ENCODE measurements at regions not wholly inside any gene's neighbourhood (a gene's known extent, or its start where the extent isn't known, plus 50 kb on each side); places are given as distances from the start of the nearest gene placed in this dataset.

DNA sequence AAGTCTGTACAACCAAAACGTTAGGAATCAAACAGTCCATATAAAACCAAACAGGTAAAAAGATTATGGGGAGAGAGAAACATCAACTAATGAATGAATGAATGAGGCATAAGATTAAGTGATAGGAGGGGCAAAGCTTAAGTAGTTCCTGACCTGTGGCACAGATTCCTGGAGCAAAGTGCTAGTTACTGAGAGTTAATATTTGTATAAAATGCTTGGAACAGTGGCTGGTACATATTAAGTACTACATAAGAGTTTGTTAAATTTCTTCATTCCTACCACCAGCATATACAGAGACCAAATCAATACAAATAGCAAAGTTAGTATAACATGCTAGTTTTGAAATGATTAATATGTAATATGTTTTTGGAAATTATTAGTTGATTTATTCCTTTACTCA is 363.7 kb downstream of the ADAM29 start:
- 54% methylated on average over 1 of the region's 1 CpG for WGBS
- H3K4me3 ChIP-seq: no peak overlapping the region
- H3K27me3 ChIP-seq: no peaks in the 10 kb centered on the region
- no peaks in the 10 kb centered on the region for H3K9me3 ChIP-seq
- no peaks in the 10 kb centered on the region for H3K4me1 ChIP-seq
- H3K36me3 ChIP-seq: no peaks in the 10 kb centered on the region
- no peak overlapping the region for H3K27ac ChIP-seq
- TF ChIP-seq, protein P1, sequence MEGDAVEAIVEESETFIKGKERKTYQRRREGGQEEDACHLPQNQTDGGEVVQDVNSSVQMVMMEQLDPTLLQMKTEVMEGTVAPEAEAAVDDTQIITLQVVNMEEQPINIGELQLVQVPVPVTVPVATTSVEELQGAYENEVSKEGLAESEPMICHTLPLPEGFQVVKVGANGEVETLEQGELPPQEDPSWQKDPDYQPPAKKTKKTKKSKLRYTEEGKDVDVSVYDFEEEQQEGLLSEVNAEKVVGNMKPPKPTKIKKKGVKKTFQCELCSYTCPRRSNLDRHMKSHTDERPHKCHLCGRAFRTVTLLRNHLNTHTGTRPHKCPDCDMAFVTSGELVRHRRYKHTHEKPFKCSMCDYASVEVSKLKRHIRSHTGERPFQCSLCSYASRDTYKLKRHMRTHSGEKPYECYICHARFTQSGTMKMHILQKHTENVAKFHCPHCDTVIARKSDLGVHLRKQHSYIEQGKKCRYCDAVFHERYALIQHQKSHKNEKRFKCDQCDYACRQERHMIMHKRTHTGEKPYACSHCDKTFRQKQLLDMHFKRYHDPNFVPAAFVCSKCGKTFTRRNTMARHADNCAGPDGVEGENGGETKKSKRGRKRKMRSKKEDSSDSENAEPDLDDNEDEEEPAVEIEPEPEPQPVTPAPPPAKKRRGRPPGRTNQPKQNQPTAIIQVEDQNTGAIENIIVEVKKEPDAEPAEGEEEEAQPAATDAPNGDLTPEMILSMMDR (IDR thresholded peaks at IDR 0.05): no peak
- TF ChIP-seq EP300 (IDR thresholded peaks at IDR 0.05): no peak
- DNase-seq (ENCODE audit: low spot score in 2 of 2): no peak

DNA sequence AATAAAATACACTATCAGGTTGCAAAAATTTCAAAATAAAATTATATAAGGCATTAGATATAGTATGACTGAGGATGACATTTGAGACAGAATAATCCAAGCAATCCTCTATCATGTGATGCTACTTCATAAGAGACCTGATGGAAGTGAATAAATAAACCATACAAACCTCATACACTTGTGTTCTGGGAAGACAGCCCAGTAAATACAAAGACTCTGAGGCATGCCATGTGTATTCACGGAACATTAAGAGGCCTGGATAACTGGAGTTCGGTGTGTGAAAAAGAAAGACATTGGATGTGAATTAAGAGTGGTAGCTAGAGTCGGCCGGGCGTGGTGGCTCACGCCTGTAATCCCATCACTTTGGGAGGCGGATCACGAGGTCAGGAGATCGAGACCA is 364.2 kb downstream of the ADAM29 start:
- Histone ChIP-seq H3K9me3 (no peaks in the 10 kb centered on the region), H3K4me3 (no peak overlapping the region), H3K27me3 (no peaks in the 10 kb centered on the region), H3K4me1 (no peaks in the 10 kb centered on the region), H3K36me3 (no peaks in the 10 kb centered on the region), H3K27ac (no peak overlapping the region)
- DNase-seq (ENCODE audit: low spot score in 2 of 2): no peak
- TF ChIP-seq, protein P1 (IDR thresholded peaks at IDR 0.05): no peak
- TF ChIP-seq EP300 (IDR thresholded peaks at IDR 0.05): no peak
- no peak for TF ChIP-seq POLR2A (IDR thresholded peaks at IDR 0.05)
- TF ChIP-seq POLR2AphosphoS5 (IDR thresholded peaks at IDR 0.05): no peak
- WGBS: 85% methylated on average over 9 of the region's 9 CpGs

DNA sequence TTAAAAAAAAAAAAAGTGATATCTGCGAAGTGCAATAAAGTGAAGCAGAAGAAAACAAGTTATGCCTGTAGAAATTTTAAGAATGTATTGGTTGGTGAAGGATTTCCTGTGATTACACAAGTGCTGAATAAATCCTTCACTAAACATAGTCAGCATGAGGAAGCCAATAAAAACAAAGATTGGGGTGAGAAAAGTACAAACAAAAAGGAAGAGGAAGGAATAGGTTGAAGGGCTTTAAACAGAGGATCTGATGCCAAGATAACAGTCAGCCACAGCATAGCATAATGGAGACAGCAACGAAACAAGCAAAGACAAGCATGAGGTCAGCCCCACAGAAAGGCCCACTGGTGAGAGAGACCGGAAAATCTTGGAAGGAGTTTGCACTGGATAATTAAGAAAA is 372.2 kb downstream of the ADAM29 start:
- Histone ChIP-seq H3K4me1 (no peaks in the 10 kb centered on the region), H3K4me3 (no peak overlapping the region), H3K27ac (no peak overlapping the region), H3K36me3 (no peaks in the 10 kb centered on the region), H3K9me3 (no peaks in the 10 kb centered on the region), H3K27me3 (no peaks in the 10 kb centered on the region)
- WGBS: 70% methylated on average over 3 of the region's 3 CpGs
- TF ChIP-seq POLR2A (IDR thresholded peaks at IDR 0.05): no peak
- TF ChIP-seq POLR2AphosphoS5 (IDR thresholded peaks at IDR 0.05): no peak
- TF ChIP-seq, protein P1 (IDR thresholded peaks at IDR 0.05): no peak
- no peak for TF ChIP-seq EP300 (IDR thresholded peaks at IDR 0.05)
- DNase-seq (ENCODE audit: low spot score in 2 of 2): no peak

DNA sequence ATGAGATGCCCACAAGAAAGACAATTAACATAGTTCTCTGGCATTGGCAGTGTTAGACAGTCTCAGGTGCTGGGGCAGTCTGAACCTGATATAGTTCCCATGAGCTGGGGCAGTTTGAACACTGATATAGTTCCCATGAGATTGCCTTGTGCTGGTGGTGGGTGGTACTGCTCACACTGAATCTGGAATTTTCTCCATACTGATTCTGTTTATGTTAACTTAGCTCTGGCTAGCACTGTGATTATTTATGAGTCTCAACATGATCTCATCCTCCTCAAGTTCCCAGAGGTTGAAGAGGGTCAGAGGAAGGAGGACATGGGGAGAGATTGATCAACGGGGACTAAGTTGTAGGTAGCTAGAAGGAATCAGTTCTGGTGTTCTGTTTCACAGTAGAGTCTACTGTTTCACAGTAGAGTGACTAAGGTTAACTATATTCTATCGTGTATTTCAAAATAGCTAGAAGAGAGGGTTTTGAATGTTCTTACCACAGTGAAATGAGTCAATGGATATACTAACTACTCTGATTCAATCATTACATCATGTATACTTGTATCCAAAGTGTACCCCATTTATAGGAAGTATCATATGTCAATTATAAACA is 379.9 kb downstream of the ADAM29 start:
- Histone ChIP-seq H3K27me3 (no peaks in the 10 kb centered on the region), H3K4me1 (no peaks in the 10 kb centered on the region), H3K36me3 (no peaks in the 10 kb centered on the region), H3K27ac (no peak overlapping the region), H3K4me3 (no peak overlapping the region), H3K9me3 (no peaks in the 10 kb centered on the region)
- WGBS: 73% methylated on average over 2 of the region's 2 CpGs
- no peak for DNase-seq (ENCODE audit: low spot score in 2 of 2)
- TF ChIP-seq POLR2A (IDR thresholded peaks at IDR 0.05) (no peak), EP300 (IDR thresholded peaks at IDR 0.05) (no peak), POLR2AphosphoS5 (IDR thresholded peaks at IDR 0.05) (no peak)
- TF ChIP-seq, protein P1 (IDR thresholded peaks at IDR 0.05): no peak

DNA sequence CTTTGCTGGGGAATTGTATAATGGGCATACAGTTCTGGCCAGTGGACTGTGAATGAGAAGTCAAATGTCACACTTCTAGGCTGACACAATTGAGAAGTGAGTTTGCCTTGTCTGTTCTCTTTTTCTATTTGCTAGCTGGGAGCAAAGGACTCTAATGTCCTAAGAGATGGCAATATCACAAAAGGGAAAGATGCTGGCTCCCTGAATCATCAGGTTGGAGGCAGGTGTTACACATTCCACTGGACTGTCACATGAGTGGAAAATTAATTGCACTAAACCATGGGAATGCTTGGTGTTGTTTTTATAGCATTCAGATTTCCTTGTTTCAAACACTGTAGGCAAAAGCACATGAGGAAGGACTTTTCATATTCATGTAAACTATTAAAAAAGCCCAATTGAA is 388.3 kb downstream of the ADAM29 start:
- H3K4me3 ChIP-seq: no peak overlapping the region
- H3K9me3 ChIP-seq: no peaks in the 10 kb centered on the region
- TF ChIP-seq EP300 (IDR thresholded peaks at IDR 0.05) (no peak), POLR2AphosphoS5 (IDR thresholded peaks at IDR 0.05) (no peak), POLR2A (IDR thresholded peaks at IDR 0.05) (no peak)
- TF ChIP-seq, protein P1 (IDR thresholded peaks at IDR 0.05): no peak
- no peaks in the 10 kb centered on the region for H3K36me3 ChIP-seq
- no peaks in the 10 kb centered on the region for H3K4me1 ChIP-seq
- H3K27ac ChIP-seq: no peak overlapping the region
- H3K27me3 ChIP-seq: no peaks in the 10 kb centered on the region
- no peak for DNase-seq (ENCODE audit: low spot score in 2 of 2)
